Kidney capillary endothelial cell (primary cell): ENCODE measurements at regions not wholly inside any gene's neighbourhood (a gene's known extent, or its start where the extent isn't known, plus 50 kb on each side); places are given as distances from the start of the nearest gene placed in this dataset.

Experiments
- DNase-seq: peaks from one replicate; pipeline ENCODE4 v3.0.0-alpha.2; 2018; ENCODE audit warnings: low spot score

- no peak for DNase-seq
These were observed 55.0 kb downstream of the SOX4 start for GRCh38 chr6:21648475-21649050.

GRCh38 chr6:21653323-21653722 lies 59.8 kb downstream of the SOX4 start:
- no peak for DNase-seq

- no peak for DNase-seq
These were observed 60.4 kb downstream of the SOX4 start for GRCh38 chr6:21653905-21654304.

- no peak for DNase-seq
These were observed 60.8 kb downstream of the SOX4 start for GRCh38 chr6:21654361-21654760.

- no peak for DNase-seq
These were observed 70.4 kb downstream of the SOX4 start for GRCh38 chr6:21663966-21664313.

GRCh38 chr6:21664314-21665109 lies 71.0 kb downstream of the SOX4 start:
- peak; percentile 39 for DNase-seq

GRCh38 chr6:21665110-21665391 lies 71.5 kb downstream of the SOX4 start:
- no peak for DNase-seq

GRCh38 chr6:21665392-21666200 lies 72.0 kb downstream of the SOX4 start:
- no peak for DNase-seq

- DNase-seq, result no peak
These were observed 72.7 kb downstream of the SOX4 start for GRCh38 chr6:21666201-21666691.

GRCh38 chr6:21666853-21667681 lies 73.5 kb downstream of the SOX4 start:
- peak; percentile 34 for DNase-seq

- DNase-seq, result no peak
These were observed 75.2 kb downstream of the SOX4 start for GRCh38 chr6:21668795-21669194.

GRCh38 chr6:21676769-21677168 lies 83.2 kb downstream of the SOX4 start:
- DNase-seq, result no peak

- DNase-seq, result peak; percentile 36
These were observed 85.4 kb downstream of the SOX4 start for GRCh38 chr6:21678990-21679389.

- DNase-seq, result no peak
These were observed 86.3 kb downstream of the SOX4 start for GRCh38 chr6:21679761-21680265.

GRCh38 chr6:21680611-21681010 lies 87.1 kb downstream of the SOX4 start:
- no peak for DNase-seq

GRCh38 chr6:21690489-21690888 lies 96.9 kb downstream of the SOX4 start:
- no peak for DNase-seq

- no peak for DNase-seq
These were observed 98.3 kb downstream of the SOX4 start for GRCh38 chr6:21691685-21692346.

GRCh38 chr6:21692721-21693120 lies 99.2 kb downstream of the SOX4 start:
- no peak for DNase-seq

- DNase-seq, result no peak
These were observed 100.6 kb downstream of the SOX4 start for GRCh38 chr6:21694168-21694567.

- DNase-seq, result peak; percentile 51
These were observed 114.2 kb downstream of the SOX4 start for GRCh38 chr6:21707524-21708319.

- no peak for DNase-seq
These were observed 114.7 kb downstream of the SOX4 start for GRCh38 chr6:21708320-21708580.
